ENCODE measurements at regions not wholly inside any gene's neighbourhood (a gene's known extent, or its start where the extent isn't known, plus 50 kb on each side); places are given as distances from the start of the nearest gene placed in this dataset.
A peak's percentile ranks its signal among the peaks of the same experiment; 100 is the strongest.

GRCh38 chr4:98728871-98729270 lies 70.5 kb upstream of the TSPAN5 start:
- 40 to 89% (median 56%) methylated on average over 1 of the region's 1 CpG for WGBS, 5 donors

GRCh38 chr4:98728433-98728832 lies 70.0 kb upstream of the TSPAN5 start:
- 8 to 28% (median 18%) methylated on average over 4 of the region's 4 CpGs for WGBS, 5 donors
- H3K27me3 ChIP-seq (replicated peaks in 1 of 7) = no peaks in the 10 kb centered on the region
- no peak overlapping the region for H3K4me3 ChIP-seq
- no peak for DNase-seq
- H3K27ac ChIP-seq = peak overlapping the region in 6 of 8 donors; percentile 20 to 69 (median 41)
- peaks cover 0 to 24% (median 15%) of the 10 kb centered on the region in 8 donors for H3K9me3 ChIP-seq
- intact Hi-C loops (cut with DNase I; ENCODE audit: low total_unique reads) = no loop called here
- H3K4me1 ChIP-seq = peaks cover 0 to 16% (median 2%) of the 10 kb centered on the region in 6 donors
- H3K36me3 ChIP-seq = no peaks in the 10 kb centered on the region
- TF ChIP-seq POLR2AphosphoS5 (IDR thresholded peaks at IDR 0.05) = peak in 2 of 3 donors; percentile 67 to 88
- TF ChIP-seq POLR2A (IDR thresholded peaks at IDR 0.05) = no peak
- TF ChIP-seq CTCF (IDR thresholded peaks at IDR 0.05 in 8 of 11, conservative IDR thresholded peaks at IDR 0.05 in 3 of 11) = no peak

More at GRCh38 chr4:98728871-98729270, 70.5 kb upstream of the TSPAN5 start:
- Histone ChIP-seq H3K27me3 (replicated peaks in 1 of 7) (no peaks in the 10 kb centered on the region), H3K36me3 (no peaks in the 10 kb centered on the region), H3K4me1 (peaks cover 0 to 16% (median 2%) of the 10 kb centered on the region in 6 donors), H3K9me3 (peaks cover 0 to 20% (median 11%) of the 10 kb centered on the region in 8 donors), H3K27ac (peak overlapping the region in 5 of 8 donors; percentile 17 to 69 (median 43)), H3K4me3 (no peak overlapping the region)
- DNase-seq = no peak
- intact Hi-C loops (cut with DNase I; ENCODE audit: low total_unique reads) = no loop called here
- TF ChIP-seq POLR2AphosphoS5 (IDR thresholded peaks at IDR 0.05) (no peak), CTCF (IDR thresholded peaks at IDR 0.05 in 8 of 11, conservative IDR thresholded peaks at IDR 0.05 in 3 of 11) (no peak), POLR2A (IDR thresholded peaks at IDR 0.05) (no peak)

- Histone ChIP-seq H3K27ac (no peak overlapping the region), H3K4me3 (no peak overlapping the region), H3K4me1 (no peaks in the 10 kb centered on the region), H3K36me3 (no peaks in the 10 kb centered on the region), H3K27me3 (replicated peaks in 1 of 7) (no peaks in the 10 kb centered on the region), H3K9me3 (peaks cover 0 to 29% (median 19%) of the 10 kb centered on the region in 8 donors)
- DNase-seq = no peak
- TF ChIP-seq POLR2A (IDR thresholded peaks at IDR 0.05) (no peak), POLR2AphosphoS5 (IDR thresholded peaks at IDR 0.05) (no peak), CTCF (IDR thresholded peaks at IDR 0.05 in 8 of 11, conservative IDR thresholded peaks at IDR 0.05 in 3 of 11) (no peak)
- WGBS, 5 donors = 91 to 97% (median 94%) methylated on average over 2 of the region's 2 CpGs
- intact Hi-C loops (cut with DNase I; ENCODE audit: low total_unique reads) = no loop called here
These were observed 63.6 kb upstream of the TSPAN5 start for GRCh38 chr4:98722000-98722399.

- H3K4me1 ChIP-seq = no peaks in the 10 kb centered on the region
- H3K4me3 ChIP-seq = no peak overlapping the region
- peaks cover 0 to 29% (median 19%) of the 10 kb centered on the region in 8 donors for H3K9me3 ChIP-seq
- WGBS, 5 donors = 40 to 47% (median 44%) methylated on average over 3 of the region's 3 CpGs
- no peaks in the 10 kb centered on the region for H3K36me3 ChIP-seq
- no peak for DNase-seq
- TF ChIP-seq POLR2AphosphoS5 (IDR thresholded peaks at IDR 0.05) (no peak), CTCF (IDR thresholded peaks at IDR 0.05 in 8 of 11, conservative IDR thresholded peaks at IDR 0.05 in 3 of 11) (no peak), POLR2A (IDR thresholded peaks at IDR 0.05) (no peak)
- H3K27me3 ChIP-seq (replicated peaks in 1 of 7) = no peaks in the 10 kb centered on the region
- H3K27ac ChIP-seq = no peak overlapping the region
- intact Hi-C loops (cut with DNase I; ENCODE audit: low total_unique reads) = no loop called here
These were observed 62.6 kb upstream of the TSPAN5 start for GRCh38 chr4:98720871-98721480.

All from spleen (tissue), 11 donors.